Umbilical cord (tissue), 1 donor: ENCODE measurements at regions not wholly inside any gene's neighbourhood (a gene's known extent, or its start where the extent isn't known, plus 50 kb on each side); places are given as distances from the start of the nearest gene placed in this dataset.
"Not testable (repeated sequence)": the region's sequence is repeated elsewhere in the genome, so short reads cannot be mapped to it uniquely, and the experiment has no call there.

ENCODE experiments used
- DNase-seq: peaks from one replicate; pipeline ENCODE4 v3.0.0-alpha.2; 2015; ENCODE audit warnings: low spot score

DNA sequence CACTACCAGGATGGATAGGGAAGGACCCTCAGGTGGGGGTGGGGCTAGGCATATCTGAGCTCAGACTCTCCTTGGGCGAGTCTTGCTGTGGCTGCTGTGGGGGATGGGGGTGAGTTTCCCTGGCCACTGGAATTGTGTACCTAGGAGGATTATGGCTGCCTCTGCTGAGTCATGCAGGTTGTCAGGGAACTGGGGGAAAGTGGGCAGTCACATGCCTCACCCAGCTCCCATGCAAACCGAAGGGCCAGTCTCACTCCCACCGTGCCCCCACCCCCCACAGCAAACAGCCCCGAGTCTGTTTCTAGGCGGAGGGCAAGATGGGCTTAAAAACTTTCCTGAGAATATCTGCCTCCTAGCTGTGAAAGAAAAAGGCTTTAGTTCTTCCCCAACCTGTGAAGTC lies 210.3 kb upstream of the FERMT1 start:
- no peak for DNase-seq

DNA sequence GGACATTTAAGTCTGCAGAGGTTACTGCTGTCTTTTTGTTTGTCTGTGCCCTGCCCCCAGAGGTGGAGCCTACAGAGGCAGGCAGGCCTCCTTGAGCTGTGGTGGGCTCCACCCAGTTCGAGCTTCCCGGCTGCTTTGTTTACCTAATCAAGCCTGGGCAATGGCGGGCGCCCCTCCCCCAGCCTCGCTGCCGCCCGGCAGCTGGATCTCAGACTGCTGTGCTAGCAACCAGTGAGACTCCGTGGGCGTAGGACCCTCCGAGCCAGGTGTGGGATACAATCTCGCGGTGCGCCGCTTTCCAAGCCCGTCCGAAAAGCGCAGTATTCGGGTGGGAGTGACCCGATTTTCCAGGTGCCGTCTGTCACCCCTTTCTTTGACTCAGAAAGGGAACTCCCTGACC lies 198.4 kb upstream of the FERMT1 start:
- not testable (repeated sequence) for DNase-seq

- no peak for DNase-seq
Measured at GRCh38 chr20:6311841-6312655, 189.2 kb upstream of the FERMT1 start.

- no peak for DNase-seq
Measured at GRCh38 chr20:6311097-6311496, 188.3 kb upstream of the FERMT1 start.

GRCh38 chr20:6305536-6305935 lies 182.7 kb upstream of the FERMT1 start:
- no peak for DNase-seq

DNA sequence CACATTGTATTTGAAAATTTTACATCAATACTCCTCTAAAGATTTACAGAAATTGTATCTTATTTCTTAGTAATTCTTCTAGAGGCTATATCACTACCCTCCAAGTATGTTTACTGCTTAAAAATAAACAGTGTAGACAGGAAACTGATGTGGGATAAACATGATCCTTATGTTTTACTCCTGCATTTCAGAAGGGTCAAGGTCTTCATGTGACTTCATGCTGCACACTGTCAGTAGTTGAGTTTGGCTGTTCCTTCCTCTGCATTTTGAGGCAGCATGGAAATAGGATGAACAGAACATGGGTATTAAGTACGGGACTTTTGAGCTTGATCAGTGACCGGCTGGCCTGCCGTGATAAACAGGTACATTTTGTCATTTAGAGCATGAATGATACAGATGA lies 179.2 kb upstream of the FERMT1 start:
- no peak for DNase-seq

DNA sequence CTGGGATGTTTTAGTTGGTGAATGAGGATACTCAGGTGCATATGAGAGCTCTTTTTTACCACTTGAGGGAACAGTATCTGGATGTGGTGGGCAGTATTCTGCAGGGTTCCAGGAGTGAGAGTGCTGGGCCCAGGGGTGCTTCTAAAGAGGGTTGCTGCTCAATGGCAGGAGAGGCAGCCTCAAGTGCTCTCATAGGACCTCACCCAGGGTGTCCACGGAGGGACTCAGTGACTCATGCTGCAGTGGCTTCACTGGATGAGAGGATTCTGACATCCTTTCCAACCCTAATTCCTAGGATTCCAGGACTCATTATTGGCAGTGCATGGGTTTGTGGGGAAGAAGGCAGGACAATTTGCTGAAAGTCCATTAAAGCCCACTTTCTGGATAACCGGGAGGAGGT lies 176.6 kb upstream of the FERMT1 start:
- no peak for DNase-seq

DNA sequence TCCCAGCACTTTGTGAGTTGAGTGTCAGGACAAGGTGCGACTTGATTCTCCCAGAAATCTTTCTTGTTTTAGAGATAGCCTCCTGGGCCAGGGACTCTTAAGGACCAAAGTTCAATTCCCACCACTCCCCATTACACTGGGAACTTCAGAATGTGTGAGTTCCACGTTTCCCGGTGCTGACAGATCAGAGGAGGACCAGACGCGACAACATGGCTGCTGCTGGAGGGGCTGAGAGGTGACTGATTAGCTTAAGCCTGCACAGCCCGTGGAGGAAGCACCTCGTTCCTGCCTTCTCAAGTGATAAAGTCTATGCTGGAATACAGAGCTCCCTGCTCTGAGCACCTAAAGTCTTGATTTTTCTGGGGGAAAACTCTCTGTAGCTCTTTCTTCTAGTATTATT lies 175.2 kb upstream of the FERMT1 start:
- DNase-seq: no peak

GRCh38 chr20:6295867-6296256 lies 173.0 kb upstream of the FERMT1 start:
- no peak for DNase-seq

GRCh38 chr20:6295127-6295866 lies 172.5 kb upstream of the FERMT1 start:
- peak; percentile 88 for DNase-seq

GRCh38 chr20:6287471-6287870 lies 164.6 kb upstream of the FERMT1 start:
- DNase-seq: no peak

- no peak for DNase-seq
Measured at GRCh38 chr20:6282642-6283041, 159.8 kb upstream of the FERMT1 start.

DNA sequence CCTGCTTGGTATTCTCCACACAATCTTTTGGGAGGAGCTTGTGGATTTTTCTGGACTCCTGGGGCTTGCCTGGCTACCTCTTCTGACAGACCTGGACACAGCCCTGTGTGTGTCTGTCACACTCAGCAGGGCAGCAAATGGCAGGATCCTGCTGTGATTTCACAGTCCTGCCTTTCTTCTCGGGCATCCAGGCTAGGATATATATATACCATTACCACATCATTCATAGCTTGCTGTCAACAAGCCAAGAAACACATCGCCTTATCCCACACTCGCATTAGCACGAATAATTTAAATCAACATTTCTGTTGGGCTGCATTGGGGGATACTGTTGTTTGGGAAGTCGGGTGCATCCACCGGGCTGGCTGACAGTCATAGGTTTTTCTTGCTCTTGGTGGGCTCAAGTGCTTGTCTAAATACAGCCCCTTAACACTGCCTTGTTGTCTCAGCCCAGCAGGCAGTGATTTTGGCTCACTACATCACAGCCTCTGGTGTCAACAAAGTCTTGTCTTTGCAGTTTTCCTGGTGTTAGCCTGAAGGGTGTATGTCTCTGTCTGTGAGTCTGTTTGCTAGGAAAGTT lies 154.9 kb upstream of the FERMT1 start:
- peak; percentile 52 for DNase-seq

- not testable (repeated sequence) for DNase-seq
Measured at GRCh38 chr20:6270404-6270803, 147.6 kb upstream of the FERMT1 start.

- DNase-seq: peak; percentile 5
Measured at GRCh38 chr20:6269168-6269873, 146.5 kb upstream of the FERMT1 start.

GRCh38 chr20:6265204-6265904 lies 142.5 kb upstream of the FERMT1 start:
- peak; percentile 82 for DNase-seq

DNA sequence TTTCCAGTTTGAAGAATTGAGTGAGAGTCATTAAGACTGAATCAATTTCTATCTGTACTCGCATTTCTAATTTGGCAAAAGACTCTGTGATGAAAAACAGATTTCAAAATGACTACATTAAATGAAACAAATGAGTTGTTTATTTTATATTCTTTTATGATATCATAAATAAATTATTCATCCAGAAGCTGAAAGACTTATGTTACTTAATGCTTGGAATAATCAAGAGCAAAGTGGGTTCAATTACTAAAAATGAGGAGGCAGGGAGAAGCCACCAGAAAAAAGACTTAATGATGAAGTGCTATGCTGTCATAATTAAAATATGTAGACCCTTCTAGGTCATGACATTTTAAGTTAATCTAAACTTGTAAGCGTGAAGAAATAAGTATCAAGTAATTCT lies 130.6 kb upstream of the FERMT1 start:
- DNase-seq: no peak

GRCh38 chr20:6245436-6245835 lies 122.6 kb upstream of the FERMT1 start:
- DNase-seq: no peak

GRCh38 chr20:6241591-6241990 lies 118.8 kb upstream of the FERMT1 start:
- no peak for DNase-seq

- no peak for DNase-seq
Measured at GRCh38 chr20:6240059-6240458, 117.2 kb upstream of the FERMT1 start.

- DNase-seq: no peak
Measured at GRCh38 chr20:6238421-6238820, 115.6 kb upstream of the FERMT1 start.

- no peak for DNase-seq
Measured at GRCh38 chr20:6235510-6235909, 112.7 kb upstream of the FERMT1 start.
